ENCODE measurements at regions not wholly inside any gene's neighbourhood (a gene's known extent, or its start where the extent isn't known, plus 50 kb on each side); places are given as distances from the start of the nearest gene placed in this dataset.

- TF ChIP-seq CTCF (conservative IDR thresholded peaks at IDR 0.05 in 1 of 2, IDR thresholded peaks at IDR 0.05 in 1 of 2; ENCODE audit: low read depth in 1 of 2, low read length in 2 of 2) (no peak), EZH2 (IDR thresholded peaks at IDR 0.05; ENCODE audit: low read length, missing control alignments) (no peak)
Observed at GRCh38 chr13:106118996-106119395, 416.5 kb downstream of the EFNB2 start.
